IPS-NIHi7 (cell line): ENCODE measurements at regions not wholly inside any gene's neighbourhood (a gene's known extent, or its start where the extent isn't known, plus 50 kb on each side); places are given as distances from the start of the nearest gene placed in this dataset.
"Not testable (repeated sequence)": the region's sequence is repeated elsewhere in the genome, so short reads cannot be mapped to it uniquely, and the experiment has no call there.

ENCODE experiments used
- DNase-seq: peaks from one replicate; pipeline ENCODE4 v3.0.0; 2012; ENCODE audit warnings: mixed read lengths; ENCODE audit errors: extremely low spot score

DNA sequence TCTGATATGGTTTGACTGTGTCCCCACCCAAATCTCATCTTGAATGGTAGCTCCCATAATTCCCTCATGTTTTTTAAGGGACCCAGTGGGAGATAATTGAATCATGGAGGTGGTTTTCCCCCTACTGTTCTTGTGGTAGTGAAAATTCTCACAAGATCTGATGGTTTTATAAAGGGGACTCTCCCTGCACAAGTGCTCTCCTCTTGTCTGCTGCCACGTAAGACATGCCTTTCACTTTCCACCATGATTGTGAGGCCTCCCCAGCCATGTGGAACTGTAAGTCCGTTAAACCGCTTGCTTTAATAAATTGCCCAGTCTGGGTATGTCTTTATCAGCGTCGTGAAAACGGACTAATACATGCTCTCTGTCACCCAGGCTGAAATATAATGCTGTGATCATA, 200.9 kb upstream of the SLIT2 start:
- no peak for DNase-seq

DNA sequence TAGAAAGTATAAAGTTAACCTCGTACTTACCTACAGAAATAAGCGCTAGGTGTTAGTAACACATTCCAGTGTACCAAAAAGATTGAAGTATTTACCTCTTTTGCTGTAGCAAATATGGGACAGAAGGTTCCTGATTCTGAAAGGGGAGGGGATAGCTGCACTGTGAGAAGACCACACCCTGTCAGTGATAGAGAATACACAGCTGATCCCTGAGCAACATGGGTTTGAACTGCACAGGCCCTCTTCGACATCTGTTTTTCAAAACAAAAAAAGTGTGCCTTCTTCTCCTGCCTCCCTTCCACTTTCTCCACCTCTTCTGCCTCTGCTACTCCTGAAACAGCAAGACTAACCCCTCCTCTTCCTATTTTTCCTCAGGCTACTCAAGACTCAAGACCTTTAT, 201.8 kb upstream of the SLIT2 start:
- no peak for DNase-seq

DNA sequence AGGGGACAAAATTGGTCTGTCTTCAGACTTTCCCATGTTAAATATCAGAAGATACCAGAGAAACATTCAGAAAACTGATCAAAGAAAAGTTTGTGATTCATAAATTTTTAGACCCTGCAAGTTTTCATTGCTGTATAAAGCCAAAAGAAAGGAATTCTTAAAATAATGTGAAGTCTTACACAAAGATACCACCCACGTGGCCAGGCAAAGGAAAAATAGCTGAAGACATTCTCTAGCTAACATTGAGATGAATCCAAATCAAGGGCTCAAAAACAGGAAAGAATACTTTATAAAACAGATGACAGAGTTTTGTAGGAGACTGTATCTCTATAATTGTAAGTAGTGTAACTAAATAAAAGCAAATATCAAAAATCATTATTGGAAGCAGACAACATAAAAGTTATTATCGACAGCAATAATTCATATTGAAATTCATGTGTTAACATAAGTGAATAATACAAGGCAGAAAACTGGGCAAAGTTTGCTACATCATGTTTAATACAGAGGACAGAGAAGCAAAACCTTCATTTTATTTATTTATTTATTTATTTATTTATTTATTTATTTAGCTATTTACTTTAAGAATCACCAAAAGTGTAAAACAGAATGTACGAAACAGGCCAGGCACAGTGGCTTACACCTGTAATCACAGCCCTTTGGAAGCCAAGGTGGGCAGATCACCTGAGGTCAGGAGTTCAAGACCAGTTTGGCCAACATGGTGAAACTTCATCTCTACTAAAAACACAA, 204.6 kb upstream of the SLIT2 start:
- no peak for DNase-seq

DNA sequence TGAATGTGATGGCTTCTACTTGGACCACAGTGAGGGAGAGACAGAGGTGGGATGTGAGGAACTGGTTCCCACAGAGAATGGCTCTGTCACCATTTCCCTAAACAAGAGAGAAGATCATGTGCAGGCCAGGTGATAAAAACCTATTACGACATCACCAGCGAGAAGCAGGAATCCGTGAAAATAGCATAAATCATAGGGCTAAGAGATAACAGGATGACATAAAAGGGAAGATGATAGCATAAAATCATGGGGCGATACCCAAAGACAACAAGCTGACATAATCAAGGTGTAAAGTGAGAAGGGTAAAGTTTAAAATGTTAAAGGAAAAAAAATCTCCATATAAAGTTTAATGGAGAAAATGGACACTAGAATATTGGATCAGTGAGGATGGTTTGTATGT, 205.5 kb upstream of the SLIT2 start:
- DNase-seq = no peak

DNA sequence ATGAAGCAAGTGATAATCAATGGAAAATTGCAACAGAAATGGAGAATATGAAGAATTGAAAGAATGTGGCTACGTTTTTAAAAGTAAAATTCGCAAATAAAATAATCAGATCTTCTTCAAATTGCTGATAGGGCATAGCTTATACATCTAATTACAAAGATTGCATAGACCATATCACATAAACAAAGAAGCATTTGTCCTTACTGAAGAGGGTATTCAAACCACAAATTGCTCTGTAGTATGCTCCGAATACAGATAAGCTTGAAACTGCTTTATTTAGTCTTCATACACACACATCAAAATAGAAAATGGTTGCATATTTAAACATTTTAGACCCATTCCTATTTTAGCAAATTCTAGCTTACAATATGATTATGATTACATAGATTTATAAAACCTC, 206.7 kb upstream of the SLIT2 start:
- DNase-seq = no peak

DNA sequence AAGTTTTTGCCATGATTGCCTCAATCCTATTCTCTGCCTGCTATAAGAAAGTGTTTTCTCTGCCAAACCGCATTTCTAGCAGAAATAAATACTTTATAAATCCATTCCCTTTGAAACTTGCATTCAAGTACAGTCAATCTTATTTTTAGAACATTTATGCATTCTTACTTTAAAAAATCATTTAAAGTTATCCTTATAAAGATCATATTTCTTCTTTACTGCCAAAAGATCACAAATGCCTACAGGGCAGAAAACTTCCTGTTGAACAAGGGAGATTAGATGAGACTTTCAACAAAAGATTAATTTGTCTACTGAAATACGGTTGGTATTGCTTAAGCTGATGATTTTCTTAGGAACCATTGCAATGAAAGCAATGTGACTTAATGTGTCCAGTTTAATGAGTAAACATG, 207.2 kb upstream of the SLIT2 start:
- no peak for DNase-seq

DNA sequence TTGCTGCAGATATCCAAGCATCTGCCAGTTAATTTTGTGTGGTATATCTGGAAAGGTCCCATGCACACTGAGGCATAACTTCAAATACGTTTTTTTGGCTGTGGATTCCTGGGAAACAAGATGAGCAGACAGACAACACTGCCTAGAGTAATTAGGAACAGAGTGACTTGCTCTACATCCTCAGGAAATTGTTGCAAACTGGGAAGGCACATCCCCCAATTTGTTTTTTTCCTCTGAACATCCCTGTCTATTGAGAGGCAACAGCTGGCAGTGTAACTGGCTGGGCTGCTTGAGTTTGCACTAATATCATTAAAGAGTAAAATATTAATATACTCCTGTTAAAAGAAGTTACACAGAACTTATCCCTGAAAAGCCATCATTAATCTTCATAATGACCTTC, 207.7 kb upstream of the SLIT2 start:
- DNase-seq = no peak

DNA sequence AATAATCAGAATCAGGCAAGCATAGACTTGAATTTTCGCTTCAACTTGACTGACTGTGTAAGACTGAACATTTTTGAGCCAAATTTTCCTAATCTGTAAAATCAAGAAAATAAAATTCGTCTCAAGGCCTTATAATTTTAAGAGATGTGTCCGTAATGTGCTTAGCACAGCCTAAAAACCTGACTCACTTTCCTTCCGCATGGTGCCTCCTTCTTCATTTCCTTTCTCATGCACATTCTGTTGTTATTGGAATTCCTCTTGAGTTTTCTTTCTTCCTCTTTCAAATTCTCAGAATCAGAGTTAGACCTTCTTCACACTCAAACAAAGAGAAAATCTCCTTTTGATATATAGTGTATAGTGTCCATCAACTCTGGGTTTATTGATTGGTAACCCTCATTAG, 208.9 kb upstream of the SLIT2 start:
- DNase-seq = no peak

DNA sequence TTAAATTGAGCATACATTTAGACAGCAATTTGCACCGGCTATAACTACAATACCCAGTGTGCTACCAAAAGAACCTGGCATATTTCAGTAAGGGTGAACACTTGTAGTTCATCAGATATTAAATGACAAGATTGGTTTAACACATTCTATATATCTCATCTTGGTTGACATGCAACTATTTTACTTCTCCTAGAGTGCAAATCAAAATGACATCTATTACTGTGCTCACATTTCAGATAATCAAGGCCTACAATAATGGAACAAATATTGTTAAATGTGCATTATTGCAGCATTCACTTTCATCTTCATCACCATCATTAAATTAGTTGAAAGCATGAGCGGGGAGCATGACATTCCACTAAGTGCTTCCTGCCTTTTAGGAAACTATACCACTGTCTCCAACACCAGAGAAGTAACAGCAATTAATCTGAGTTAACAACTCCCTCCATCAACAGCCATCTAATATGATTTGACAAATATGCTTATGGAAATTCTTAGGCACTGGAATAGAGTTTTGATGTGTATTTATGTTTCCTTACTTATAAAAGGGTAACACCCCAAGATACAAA, 209.8 kb upstream of the SLIT2 start:
- no peak for DNase-seq

DNA sequence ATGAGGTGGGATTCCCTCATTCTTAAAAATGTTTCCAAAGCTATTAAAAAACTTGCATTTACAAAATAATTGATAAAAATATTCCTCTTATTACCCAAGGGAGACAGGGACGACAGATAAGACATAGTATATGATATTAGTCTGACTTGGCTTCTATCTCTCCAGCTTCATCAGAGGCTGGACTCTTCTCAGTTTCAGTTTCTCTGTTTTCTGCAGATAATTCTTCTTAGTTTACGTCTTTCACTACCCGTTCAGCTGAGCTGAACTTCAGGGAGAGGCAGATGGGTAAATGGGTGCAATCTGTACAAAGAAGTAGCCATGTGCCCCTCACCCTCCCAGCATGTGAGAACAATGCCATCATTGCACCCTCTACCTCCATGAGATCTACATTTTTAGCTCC, 214.0 kb upstream of the SLIT2 start:
- no peak for DNase-seq

DNA sequence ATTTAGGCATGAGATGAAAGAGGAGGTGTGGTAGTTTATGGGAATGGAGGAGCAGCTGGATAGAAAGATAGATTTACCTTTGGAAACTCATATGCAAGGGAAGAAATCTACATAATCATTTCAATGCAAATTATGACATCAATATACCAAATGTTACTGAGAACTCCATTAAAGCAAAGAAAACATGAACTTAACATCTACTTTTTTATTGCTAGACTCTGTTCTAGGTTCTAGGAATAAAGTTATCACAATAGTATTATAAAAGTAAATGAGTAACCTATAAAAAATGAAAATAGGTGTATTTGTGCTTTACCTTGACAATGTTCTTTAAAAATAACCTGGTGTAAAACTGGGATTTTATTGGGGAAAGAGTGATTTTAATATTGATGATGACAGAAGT, 221.6 kb upstream of the SLIT2 start:
- no peak for DNase-seq

DNA sequence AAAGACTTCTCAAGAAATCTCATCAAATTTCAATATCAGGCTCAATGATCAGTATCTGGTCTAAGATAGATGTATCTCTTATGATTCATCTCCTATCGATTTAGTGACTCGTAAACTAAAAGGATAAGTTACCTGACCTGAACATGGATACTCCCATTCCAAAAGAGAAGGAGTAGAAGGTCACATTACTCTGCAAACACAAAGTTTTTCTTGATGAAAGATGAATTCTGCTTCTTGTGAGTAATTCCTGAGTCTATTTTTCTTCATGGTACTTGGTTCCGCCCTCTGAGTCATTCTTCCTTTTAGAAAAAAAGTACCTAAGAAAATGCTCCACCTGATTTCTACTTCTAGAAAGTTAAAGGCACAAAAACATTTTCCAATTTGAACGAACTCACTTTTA, 223.1 kb upstream of the SLIT2 start:
- DNase-seq = no peak

DNA sequence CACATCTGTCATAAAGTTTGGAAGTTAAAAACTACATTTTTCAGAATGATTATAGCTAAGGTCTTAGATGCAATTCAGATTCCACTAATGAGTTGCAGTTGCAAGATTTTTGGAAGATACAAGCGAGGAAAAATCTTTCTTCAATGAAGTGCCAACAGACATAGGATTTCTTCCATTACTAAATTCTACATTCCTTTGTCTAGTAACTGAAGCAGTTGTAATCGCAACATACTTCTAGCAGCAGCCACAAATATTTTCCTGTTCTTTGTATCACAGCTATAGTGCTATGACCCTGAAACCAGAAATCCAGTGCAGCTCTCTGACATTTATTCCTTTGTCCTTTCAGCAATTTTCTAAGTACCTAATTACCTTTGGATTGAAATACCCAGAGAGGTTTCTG, 225.2 kb upstream of the SLIT2 start:
- DNase-seq = no peak

DNA sequence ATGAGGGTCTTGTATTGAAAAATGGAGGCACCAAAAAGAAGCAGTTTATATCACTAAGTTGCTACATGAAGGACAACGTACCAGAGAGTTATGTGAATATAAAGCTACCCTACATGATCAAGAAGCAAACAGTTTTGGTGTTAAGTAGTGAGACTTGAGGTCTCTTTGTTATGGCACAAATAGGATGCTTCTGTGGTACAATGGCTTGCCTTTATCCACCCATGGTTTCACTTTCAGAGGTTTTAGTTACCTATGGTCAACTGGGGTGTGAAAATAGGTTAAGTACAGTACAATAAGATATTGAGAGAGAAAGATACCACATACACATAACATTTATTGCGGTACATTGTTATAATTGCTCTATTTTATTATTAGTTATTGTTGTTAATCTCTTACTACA, 229.2 kb upstream of the SLIT2 start:
- DNase-seq = no peak

DNA sequence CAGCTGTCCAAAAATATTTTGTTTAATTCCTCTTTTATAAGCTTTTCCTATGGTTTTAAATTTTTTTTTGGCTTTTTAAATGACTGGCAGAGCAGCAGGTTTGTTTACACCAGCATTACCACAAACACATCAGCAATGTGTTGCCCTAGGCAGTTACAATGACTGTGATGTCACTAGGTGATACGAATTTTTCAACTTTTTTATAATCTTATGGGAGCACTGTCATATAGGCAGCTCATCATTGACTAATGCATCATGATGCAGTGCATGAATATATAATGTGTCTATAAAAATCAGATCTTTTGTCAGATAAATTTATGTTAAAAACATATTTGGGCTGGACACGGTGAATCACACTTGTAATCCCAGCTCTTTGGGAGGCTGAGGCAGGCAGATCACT, 231.6 kb upstream of the SLIT2 start:
- no peak for DNase-seq

DNA sequence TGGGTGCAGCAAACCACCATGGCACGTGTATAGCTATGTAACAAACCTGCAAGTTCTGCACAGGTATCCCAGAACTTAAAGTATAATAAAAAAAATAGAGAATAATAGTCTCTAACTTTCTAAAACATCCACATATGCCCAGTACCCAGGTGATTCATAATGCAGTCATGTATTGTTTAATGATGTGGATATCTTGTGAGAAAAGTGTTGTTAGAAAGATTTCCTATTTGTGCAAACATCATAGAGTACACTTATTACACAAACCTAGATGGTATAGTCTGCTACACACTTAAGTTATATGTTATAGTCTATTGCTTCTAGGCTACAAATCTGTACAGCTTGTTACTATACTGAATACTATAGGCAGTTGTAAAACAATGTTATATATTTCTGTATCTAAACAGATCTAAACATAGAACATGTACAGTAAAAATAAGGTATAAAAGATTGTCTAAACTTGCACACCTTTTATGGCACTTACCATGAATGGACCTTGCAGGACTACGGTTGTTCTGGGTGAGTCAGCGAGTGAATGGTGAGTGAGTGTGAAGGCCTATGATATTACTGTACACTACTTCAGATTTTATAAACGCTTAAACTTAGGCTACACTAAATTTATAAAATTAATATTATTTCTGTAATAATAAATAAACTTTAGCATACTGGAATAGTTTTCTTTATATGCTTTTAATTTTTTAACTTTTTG, 232.2 kb upstream of the SLIT2 start:
- DNase-seq = no peak

DNA sequence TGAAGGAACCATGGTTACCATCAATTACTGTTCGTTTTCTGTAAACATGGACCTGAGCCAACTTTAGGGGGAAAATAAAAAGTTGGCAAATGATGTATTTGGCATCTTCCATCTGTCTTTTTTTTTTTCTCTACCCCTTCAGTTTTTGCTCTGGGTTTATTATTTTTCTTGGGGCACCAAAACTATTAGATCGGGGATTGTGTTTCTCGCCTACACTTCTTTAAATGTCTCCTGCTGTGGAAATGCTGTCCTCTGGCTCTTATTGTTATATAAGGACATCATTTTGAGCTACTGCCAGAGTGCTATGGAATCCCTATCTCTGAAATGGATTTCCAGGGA, 234.0 kb upstream of the SLIT2 start:
- DNase-seq = no peak

DNA sequence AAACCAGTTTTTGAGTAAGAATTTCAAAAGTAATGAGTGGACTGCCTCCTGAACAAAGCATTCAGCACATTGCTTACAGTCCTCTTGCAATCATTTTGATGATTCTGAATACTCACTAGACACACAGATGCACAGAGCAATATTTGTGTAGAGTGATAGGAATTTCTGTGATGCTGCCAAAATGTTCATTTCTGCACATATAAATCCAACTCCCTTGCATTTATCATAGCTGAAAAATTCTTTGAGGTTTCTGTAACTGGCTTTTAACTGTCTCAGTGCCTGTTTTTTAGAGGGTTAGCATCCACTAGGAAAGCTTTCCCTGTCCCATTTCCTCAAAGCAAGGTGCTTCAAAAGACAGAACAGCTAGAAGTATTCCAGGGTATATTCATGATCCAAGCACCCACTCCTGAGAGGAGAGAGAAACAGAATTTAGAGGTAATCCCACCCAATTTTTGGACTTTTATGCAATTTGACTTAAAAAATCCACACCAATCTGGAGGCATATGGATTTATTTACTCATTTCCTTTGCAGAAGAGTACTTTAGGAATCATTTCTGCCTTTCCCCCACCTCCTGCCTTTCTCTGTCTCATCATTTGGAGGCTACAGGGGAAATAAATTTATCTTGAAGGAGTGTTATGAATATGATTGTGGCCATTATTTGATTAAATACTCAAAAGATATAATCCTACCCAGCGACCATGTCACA, 234.5 kb upstream of the SLIT2 start:
- no peak for DNase-seq

DNA sequence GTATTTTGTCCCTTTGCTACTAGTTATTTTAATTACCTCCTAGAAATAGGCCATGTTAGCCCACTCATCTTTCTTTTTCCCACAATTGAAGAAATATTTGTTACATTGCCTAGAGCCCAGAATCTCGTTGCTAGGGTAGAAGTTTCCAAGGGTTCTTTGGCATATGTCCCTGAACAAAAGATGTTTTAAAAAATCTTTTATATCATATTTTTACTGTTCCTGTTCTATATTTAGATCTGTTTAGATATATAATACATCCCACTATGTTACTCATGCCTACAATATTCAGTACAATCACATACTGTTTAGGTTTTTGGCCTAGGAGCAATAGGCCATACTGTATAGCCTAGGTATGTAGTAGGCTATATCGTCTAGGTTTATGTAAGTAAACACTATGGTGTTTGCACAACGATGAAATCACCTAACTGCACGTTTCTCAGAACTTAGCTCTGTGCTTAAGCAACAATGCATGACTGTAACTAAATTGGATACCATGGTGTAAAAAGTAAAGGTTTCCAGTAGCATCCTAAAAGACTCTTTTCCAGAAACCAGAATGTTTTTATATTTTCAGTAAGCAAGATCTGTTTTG, 236.0 kb upstream of the SLIT2 start:
- DNase-seq = no peak

DNA sequence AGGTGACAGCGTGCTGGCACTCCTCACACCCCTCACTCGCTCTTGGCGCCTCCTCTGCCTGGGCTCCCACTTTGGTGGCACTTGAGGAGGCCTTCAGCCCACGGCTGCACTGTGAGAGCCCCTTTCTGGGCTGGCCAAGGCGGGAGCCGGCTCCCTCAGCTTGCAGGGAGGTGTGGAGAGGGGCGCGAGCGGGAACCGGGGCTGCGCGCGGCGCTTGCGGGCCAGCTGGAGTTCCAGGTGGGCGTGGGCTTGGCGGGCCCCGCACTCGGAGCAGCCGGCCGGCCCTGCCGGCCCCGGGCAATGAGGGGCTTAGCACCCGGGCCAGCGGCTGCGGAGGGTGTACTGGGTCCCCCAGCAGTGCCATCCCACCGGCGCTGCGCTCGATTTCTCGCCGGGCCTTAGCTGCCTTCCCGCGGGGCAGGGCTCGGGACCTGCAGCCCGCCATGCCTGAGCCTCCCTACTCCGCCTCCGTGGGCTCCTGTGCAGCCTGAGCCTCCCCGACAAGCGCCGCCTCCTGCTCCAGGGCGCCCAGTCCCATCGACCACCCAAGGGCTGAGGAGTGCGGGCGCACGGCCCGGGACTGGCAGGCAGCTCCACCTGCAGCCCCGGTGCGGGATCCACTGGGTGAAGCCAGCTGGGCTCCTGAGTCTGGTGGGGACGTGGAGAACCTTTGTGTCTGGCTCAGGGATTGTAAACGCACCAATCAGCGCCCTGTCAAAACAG, 247.7 kb upstream of the SLIT2 start:
- DNase-seq = not testable (repeated sequence)

DNA sequence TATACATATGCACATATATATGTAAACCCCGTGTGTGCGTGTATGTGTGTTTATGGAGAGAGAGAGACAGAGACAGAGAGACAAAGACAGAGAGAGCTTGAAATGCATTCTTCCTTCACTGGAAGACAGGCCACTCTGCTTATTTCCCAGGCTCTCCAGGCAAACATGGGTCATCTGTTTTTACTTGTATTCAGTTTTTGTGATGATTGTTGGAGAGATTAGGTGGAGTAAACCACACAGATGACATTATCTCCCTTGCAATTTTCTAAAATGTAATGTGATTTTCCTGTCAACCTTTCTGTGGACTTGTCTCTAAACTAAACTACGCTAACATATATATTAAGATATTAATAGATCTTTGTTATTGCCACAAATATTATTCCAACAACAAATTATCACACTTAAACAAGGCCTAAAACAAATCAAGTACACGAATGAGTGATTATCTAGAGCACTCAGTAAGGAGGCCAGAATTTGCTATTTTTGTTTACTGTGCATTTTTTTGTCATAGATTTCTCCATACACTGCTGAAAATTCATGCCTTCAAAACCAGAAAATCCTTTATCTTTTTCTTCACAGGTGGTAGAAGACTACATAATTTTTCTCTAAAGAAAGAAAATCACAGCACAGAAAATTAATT, 251.8 kb upstream of the SLIT2 start:
- no peak for DNase-seq
